Left ventricle myocardium superior (tissue), 1 donor: ENCODE measurements at regions not wholly inside any gene's neighbourhood (a gene's known extent, or its start where the extent isn't known, plus 50 kb on each side); places are given as distances from the start of the nearest gene placed in this dataset.
"Not testable (repeated sequence)": the region's sequence is repeated elsewhere in the genome, so short reads cannot be mapped to it uniquely, and the experiment has no call there.

Experiments used
- ATAC-seq: fragments of 200-7000 bp; cut with Tn5 transposase; one replicate; pipeline ENCODE4 v1.9.1; 2020; ENCODE audit warnings: mild to moderate bottlenecking, moderate library complexity
- DNase-seq: peaks from one replicate; pipeline ENCODE4 v3.0.0-alpha.2; 2020
- intact Hi-C: fragments of 100-400 bp; cut with micrococcal nuclease; formaldehyde crosslinking; loops from one replicate; pipeline ENCODE4 v1.11.0; 2022
- donor health status: DM: no; HTN: yes; CAD: no; lungs with severe emphysema.

- DNase-seq, result no peak
- intact Hi-C loops, result no loop called here
- no peak for ATAC-seq
Observed at GRCh38 chr5:94102849-94103248, 361.4 kb upstream of the POU5F2 start.

DNA sequence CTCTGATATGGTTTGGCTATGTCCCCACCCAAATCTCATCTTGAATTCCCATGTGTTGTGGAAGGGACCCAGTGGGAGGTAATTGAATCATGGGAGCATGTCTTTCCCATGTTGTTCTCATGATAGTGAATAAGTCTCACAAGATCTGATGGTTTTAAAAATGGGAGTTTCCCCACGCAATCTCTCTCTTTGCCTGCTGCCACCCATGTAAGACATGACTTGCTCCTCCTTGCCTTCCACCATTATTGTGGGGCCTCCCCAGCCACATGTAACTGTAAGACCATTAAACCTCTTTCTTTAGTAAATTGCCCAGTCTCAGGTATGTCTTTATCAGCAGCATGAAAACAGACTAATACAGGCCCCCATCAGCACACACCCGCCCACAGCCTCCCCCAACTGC lies 356.0 kb upstream of the POU5F2 start:
- intact Hi-C loops, ATAC-seq: not testable (repeated sequence)

DNA sequence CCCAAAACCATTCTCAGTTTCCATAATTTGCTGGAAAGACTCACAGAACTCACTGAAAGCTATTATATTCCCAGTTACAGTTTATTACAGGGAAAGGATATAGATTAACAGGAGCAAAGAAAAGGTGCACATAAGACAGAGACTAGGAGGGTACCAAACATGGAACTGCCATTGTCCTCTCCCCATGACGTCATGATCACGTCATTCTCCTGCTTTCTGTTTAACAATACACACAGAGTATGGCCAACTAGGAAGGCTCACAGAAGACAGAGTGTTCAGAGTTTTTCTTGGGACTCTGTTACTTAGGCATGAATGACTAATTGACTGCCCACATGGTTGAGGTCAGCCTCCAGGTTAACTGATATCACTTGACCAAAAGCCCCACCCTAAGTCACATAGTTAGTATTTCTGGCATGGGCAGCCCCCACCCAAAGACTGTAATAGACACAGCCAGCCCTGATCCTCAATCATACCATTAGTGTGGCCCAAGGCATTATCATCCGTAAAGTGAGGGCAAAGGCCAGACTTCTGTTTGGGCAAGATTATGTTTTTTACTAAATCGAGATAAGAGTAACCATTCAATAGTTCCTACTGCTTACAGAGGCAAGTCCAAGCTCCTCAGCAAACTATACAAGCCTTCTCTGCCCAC lies 353.5 kb upstream of the POU5F2 start:
- ATAC-seq (no peak), DNase-seq (no peak)
- intact Hi-C loops, result no loop called here

More for the DNA sequence above, 356.0 kb upstream of the POU5F2 start:
- DNase-seq, result not testable (repeated sequence)

- ATAC-seq (no peak), DNase-seq (no peak)
- intact Hi-C loops, result no loop called here
Observed at GRCh38 chr5:94093300-94093699, 351.9 kb upstream of the POU5F2 start.

DNA sequence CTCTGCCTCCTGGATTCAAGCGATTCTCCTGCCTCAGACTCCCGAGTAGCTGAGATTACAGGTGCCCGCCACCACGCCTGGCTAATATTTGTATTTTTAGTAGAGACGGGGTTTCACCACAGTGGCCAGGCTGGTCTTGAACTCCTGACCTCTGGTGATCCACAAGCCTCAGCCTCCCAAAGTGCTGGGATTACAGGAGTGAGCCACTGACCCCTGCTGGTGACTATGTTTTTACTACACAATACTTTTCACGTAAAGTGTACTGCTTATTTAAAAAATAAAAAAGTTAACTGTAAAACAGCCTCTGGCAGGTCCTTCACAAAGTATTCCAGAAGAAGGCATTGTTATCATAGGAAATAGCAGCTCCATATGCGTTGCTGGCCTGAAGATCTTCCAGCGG lies 345.2 kb upstream of the POU5F2 start:
- DNase-seq, ATAC-seq, intact Hi-C loops: not testable (repeated sequence)

DNA sequence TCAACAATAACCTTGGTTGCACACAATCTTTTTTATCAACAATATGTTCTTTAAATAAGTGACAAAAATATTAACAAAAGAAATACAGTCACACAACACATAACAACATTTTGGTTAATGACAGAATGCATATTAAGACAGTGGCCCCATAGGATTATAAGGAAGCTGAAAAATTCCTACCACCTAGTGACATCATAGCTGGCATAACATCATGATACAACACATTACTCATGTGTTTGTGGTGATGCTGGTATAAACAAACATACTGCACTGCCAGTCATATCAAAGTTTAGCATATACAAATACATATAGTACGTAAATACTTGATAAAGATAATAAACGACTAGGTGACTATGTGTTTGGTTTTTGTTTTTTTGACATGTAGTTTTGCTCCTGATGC lies 344.8 kb upstream of the POU5F2 start:
- no peak for DNase-seq
- ATAC-seq, result no peak
- intact Hi-C loops, result no loop called here

GRCh38 chr5:94082405-94082804 lies 341.0 kb upstream of the POU5F2 start:
- no peak for DNase-seq
- no peak for ATAC-seq
- intact Hi-C loops, result no loop called here

- intact Hi-C loops, result no loop called here
- ATAC-seq (no peak), DNase-seq (no peak)
Observed at GRCh38 chr5:94081088-94081487, 339.7 kb upstream of the POU5F2 start.

- DNase-seq, result no peak
- ATAC-seq, result no peak
- intact Hi-C loops, result no loop called here
Observed at GRCh38 chr5:94080390-94080789, 339.0 kb upstream of the POU5F2 start.

DNA sequence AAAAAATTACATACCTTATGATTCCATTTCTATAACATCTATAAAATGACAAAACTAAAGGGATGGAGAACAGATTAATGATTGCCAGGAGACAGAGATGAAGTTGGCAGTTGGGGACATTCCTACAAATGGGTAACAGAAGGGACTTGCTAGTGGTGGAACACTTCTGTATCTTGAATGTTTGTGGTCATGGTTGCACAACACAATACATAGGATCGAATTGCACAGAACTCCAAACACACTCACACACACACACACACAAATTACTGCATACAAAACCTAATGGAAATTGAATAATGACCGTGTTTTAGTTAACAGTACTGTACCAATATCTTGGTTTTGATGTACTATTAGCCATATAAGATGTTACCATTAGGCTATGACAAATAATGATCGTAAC lies 330.7 kb upstream of the POU5F2 start:
- intact Hi-C loops, result no loop called here
- no peak for ATAC-seq
- no peak for DNase-seq

DNA sequence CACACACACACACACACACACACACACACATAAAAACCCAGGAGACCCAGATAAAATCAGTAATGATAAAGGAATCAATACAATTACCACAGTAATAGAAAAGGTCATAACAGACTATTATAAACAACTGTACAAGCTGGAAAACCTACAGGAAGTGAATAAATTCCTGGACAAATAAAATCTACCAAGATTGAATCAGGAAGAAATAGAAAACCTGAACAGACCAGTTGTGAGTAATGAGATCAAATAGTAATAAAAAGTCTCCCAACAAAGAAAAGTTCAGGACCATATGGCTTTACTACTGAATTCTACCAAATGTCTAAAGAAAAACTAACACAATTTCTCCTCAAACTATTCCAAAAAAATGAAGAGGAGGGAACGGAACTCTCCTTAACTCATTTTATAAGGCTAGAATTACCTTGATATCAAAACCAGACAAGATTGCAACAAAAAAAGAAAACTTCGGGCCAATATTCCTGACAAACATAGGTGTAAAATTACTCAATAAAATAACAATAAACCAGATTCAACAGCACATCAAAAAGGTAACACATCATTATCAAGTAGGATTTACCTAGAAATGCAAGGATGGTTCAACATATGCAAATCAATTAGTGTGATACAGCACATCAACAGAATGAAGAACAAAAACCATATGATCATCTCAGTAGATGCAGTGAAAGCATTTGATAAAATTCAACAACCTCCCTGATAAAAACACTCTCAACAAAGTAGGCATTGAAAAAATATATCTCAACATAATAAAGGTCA lies 325.2 kb upstream of the POU5F2 start:
- DNase-seq (no peak), ATAC-seq (no peak)
- intact Hi-C loops, result no loop called here

GRCh38 chr5:94064025-94064424 lies 322.6 kb upstream of the POU5F2 start:
- DNase-seq (no peak), ATAC-seq (no peak)
- intact Hi-C loops, result no loop called here

- no peak for ATAC-seq
- intact Hi-C loops, result no loop called here
Observed at GRCh38 chr5:94057655-94058054, 316.3 kb upstream of the POU5F2 start.

DNA sequence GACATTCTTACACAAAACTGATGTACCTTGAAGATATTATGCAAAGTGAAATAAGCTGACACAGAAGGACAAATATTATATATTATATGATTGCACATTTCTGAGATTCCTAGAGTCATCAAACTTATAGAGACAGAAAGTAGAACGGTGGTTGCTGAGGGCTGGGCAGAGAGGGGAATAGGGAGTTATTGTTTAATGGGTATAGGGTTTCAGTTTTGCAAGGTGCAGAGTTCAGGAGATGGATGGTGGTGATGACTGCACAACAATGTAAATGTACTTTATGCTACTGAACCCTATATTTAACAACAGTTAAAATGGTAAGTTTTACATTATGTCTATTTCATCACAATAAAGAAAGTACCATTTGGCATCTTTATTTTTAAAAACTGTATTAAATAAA lies 315.8 kb upstream of the POU5F2 start:
- no peak for ATAC-seq
- no peak for DNase-seq
- intact Hi-C loops, result no loop called here

More at GRCh38 chr5:94057655-94058054, 316.3 kb upstream of the POU5F2 start:
- no peak for DNase-seq

- DNase-seq, ATAC-seq, intact Hi-C loops: not testable (repeated sequence)
Observed at GRCh38 chr5:94049307-94049922, 308.0 kb upstream of the POU5F2 start.

DNA sequence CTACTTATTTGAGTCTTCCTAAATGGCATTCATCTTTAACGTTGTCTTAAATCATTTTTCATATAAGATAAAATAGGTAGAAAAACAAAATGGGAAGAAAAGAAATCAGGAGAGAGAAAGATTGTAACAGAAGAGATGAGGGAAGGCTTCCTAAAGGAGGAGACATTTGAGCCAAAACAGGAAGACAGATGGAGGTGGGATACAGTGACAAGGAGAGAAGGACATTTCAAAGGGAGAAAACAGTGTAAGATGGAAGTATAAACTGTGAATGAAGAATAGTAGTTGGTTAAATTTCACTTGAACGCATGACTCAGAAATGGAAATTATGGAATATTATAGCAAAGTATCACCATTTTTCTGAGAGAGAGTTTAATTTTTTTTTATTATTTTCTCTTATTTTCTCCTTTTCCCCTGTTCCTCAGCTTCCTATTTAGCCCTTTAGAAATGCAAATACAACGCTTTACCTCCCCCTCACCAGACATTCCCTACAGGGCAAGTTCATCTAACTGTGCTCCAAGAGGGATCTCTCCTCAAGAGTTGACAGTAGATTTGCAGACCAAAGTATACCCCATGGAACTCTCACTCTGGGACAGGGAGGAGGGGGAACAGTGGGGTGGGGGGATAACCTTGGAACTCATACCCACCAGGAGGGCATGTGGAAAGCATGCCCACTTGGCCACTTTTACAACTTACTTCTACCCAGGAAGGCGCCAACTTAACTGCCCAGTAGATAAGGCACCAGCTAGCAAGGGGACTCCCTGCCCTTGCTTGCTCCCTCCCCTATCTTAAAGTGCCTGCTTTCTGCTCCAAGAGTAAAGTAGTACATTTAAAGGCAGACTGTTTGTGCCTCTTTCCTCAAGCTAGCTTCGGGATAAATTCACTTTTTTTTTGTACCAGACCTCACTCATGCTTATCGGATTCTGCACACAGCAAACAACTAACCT lies 304.7 kb upstream of the POU5F2 start:
- intact Hi-C loops, result no loop called here
- DNase-seq (no peak), ATAC-seq (no peak)

- intact Hi-C loops, result no loop called here
- DNase-seq (no peak), ATAC-seq (no peak)
Observed at GRCh38 chr5:94043311-94043710, 301.9 kb upstream of the POU5F2 start.

GRCh38 chr5:94040591-94041148 lies 299.3 kb upstream of the POU5F2 start:
- intact Hi-C loops, result no loop called here

GRCh38 chr5:94039101-94039500 lies 297.7 kb upstream of the POU5F2 start:
- intact Hi-C loops, result no loop called here
- ATAC-seq (no peak), DNase-seq (no peak)

More at GRCh38 chr5:94040591-94041148, 299.3 kb upstream of the POU5F2 start:
- no peak for ATAC-seq
- DNase-seq, result no peak
